ENCODE measurements at regions not wholly inside any gene's neighbourhood (a gene's known extent, or its start where the extent isn't known, plus 50 kb on each side); places are given as distances from the start of the nearest gene placed in this dataset.

DNA sequence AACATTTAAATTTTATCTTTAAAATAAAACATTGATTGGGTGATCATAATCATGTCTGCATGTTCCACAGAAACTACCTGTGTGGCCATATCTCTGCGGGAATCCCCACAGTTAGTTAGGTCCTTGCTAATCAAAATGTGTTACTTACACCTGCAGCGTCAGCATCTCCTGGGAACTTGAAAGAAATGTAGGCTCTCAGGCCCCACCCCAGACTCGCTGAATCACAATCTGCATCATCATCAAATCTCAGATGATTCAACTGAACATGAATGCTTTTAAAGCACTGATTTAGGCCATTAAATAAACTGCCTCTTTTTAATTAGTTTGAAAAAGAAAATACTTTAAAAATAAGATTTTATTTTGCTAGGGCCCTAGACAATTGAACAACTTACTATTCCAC is 577.8 kb downstream of the PYDC2 start:
- ATAC-seq (ENCODE audit: insufficient read depth, low FRiP score): no peak
- WGBS, 2 donors: 77 to 82% methylated on average over 3 of the region's 3 CpGs

DNA sequence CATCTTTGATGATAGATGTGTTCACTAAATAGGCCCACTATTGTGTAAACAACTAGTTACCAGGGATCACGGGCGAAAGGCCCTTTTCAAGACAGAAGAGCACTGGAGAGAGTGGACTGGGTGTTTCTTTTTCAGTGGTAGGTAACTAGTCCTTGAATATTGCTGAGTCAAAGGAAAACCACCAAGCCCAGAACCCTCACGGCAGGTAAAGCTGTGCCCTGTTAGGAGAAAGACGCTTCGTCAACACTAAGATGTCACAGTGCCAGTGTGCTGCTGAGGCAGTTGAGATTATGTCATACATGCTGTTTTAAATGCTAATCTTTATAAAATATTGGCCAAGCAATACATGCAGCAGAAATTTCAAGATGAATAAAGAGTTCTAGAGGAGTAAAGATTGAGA is 578.6 kb downstream of the PYDC2 start:
- Histone ChIP-seq H3K27ac (ENCODE audit: low read depth in 1 of 2, low read length in 1 of 2) (no peak overlapping the region), H3K9me3 (ENCODE audit: control insufficient read depth in 4 of 4, insufficient read depth in 3 of 4, low read length in 3 of 4) (no peaks in the 10 kb centered on the region), H3K4me3 (no peak overlapping the region), H3K9ac (ENCODE audit: insufficient read depth in 1 of 2, low read length in 2 of 2) (no peak overlapping the region), H3K27me3 (ENCODE audit: control insufficient read depth in 3 of 3, insufficient read depth in 3 of 3, low read length in 2 of 3) (no peaks in the 10 kb centered on the region), H3K4me1 (ENCODE audit: control insufficient read depth in 5 of 5, insufficient read depth in 5 of 5, low read length in 5 of 5) (no peaks in the 10 kb centered on the region), H3K36me3 (ENCODE audit: control insufficient read depth in 4 of 4, insufficient read depth in 4 of 4, low read length in 4 of 4) (no peaks in the 10 kb centered on the region)
- ATAC-seq (ENCODE audit: insufficient read depth, low FRiP score) (no peak), DNase-seq (no peak)
- TF ChIP-seq, protein P1, sequence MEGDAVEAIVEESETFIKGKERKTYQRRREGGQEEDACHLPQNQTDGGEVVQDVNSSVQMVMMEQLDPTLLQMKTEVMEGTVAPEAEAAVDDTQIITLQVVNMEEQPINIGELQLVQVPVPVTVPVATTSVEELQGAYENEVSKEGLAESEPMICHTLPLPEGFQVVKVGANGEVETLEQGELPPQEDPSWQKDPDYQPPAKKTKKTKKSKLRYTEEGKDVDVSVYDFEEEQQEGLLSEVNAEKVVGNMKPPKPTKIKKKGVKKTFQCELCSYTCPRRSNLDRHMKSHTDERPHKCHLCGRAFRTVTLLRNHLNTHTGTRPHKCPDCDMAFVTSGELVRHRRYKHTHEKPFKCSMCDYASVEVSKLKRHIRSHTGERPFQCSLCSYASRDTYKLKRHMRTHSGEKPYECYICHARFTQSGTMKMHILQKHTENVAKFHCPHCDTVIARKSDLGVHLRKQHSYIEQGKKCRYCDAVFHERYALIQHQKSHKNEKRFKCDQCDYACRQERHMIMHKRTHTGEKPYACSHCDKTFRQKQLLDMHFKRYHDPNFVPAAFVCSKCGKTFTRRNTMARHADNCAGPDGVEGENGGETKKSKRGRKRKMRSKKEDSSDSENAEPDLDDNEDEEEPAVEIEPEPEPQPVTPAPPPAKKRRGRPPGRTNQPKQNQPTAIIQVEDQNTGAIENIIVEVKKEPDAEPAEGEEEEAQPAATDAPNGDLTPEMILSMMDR (IDR thresholded peaks at IDR 0.05; ENCODE audit: control extremely low read depth, extremely low read depth): no peak
- 24 to 79% methylated on average over 5 of the region's 5 CpGs for WGBS, 2 donors

More for the DNA sequence above, 577.8 kb downstream of the PYDC2 start:
- no peaks in the 10 kb centered on the region for H3K36me3 ChIP-seq (ENCODE audit: control insufficient read depth in 4 of 4, insufficient read depth in 4 of 4, low read length in 4 of 4)
- H3K27me3 ChIP-seq (ENCODE audit: control insufficient read depth in 3 of 3, insufficient read depth in 3 of 3, low read length in 2 of 3): no peaks in the 10 kb centered on the region
- no peak overlapping the region for H3K27ac ChIP-seq (ENCODE audit: low read depth in 1 of 2, low read length in 1 of 2)
- H3K4me3 ChIP-seq: no peak overlapping the region
- TF ChIP-seq, protein P1 (IDR thresholded peaks at IDR 0.05; ENCODE audit: control extremely low read depth, extremely low read depth): no peak
- H3K4me1 ChIP-seq (ENCODE audit: control insufficient read depth in 5 of 5, insufficient read depth in 5 of 5, low read length in 5 of 5): no peaks in the 10 kb centered on the region
- DNase-seq: no peak
- no peaks in the 10 kb centered on the region for H3K9me3 ChIP-seq (ENCODE audit: control insufficient read depth in 4 of 4, insufficient read depth in 3 of 4, low read length in 3 of 4)
- no peak overlapping the region for H3K9ac ChIP-seq (ENCODE audit: insufficient read depth in 1 of 2, low read length in 2 of 2)

DNA sequence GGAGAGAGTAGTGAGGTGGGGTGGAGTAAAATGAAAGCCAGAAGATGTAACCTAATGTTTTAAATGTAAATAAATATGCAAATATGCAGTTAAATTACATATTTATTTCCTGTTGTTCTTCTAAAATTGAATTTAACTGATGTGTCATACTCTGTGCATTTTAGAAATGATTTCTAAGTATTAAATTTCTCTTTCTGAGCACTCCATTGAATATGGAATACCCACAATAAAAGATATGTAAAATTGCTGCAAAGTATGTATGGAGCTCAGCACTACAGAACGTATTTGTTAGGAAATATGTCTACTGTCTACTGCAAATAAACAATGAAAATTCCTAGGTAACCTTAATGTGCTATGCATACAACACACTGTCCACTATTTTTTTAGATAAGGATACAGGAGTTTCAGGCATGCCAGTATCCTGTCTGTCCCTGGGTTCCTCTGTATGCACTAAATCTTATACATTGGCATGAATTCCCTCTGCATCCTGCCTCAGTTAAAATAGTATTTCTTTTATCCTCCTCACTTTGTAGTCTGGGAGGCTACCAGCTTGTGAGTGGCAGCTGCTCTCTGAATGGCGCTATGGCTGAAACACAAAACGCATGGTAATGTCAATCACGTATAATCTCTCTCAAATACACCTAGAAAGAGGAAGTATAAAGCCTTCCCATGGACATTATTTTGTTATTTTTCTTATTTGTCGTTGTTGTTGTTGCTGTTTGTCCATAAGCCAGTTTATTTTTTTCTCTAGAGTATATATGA is 579.5 kb downstream of the PYDC2 start:
- 70 to 78% methylated on average over 5 of the region's 5 CpGs for WGBS, 2 donors
- Histone ChIP-seq H3K9me3 (ENCODE audit: control insufficient read depth in 4 of 4, insufficient read depth in 3 of 4, low read length in 3 of 4) (no peaks in the 10 kb centered on the region), H3K36me3 (ENCODE audit: control insufficient read depth in 4 of 4, insufficient read depth in 4 of 4, low read length in 4 of 4) (no peaks in the 10 kb centered on the region), H3K27me3 (ENCODE audit: control insufficient read depth in 3 of 3, insufficient read depth in 3 of 3, low read length in 2 of 3) (no peaks in the 10 kb centered on the region), H3K4me3 (no peak overlapping the region), H3K4me1 (ENCODE audit: control insufficient read depth in 5 of 5, insufficient read depth in 5 of 5, low read length in 5 of 5) (no peaks in the 10 kb centered on the region), H3K9ac (ENCODE audit: insufficient read depth in 1 of 2, low read length in 2 of 2) (no peak overlapping the region), H3K27ac (ENCODE audit: low read depth in 1 of 2, low read length in 1 of 2) (no peak overlapping the region)
- ATAC-seq (ENCODE audit: insufficient read depth, low FRiP score): no peak
- TF ChIP-seq, protein P1 (IDR thresholded peaks at IDR 0.05; ENCODE audit: control extremely low read depth, extremely low read depth): no peak
- DNase-seq: no peak

DNA sequence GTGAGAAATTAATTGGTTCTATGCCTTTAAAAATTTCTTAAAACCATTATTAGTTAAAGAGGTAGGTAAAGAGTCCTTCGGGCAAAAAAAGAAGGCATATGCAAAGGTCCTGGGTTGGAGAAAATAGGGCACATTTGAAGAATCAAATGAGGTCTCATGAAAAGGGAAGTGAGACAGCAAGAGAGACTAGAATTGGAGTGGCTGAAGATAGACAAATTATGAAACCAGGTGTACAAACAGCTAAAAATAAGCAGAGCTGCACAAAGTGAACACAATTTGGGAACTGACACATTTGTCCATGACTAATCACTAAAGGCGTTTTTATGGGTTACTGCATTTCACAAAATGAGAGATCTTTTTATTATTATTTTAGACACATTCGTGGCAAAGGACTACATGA is 581.2 kb downstream of the PYDC2 start:
- ATAC-seq (ENCODE audit: insufficient read depth, low FRiP score) (no peak), DNase-seq (no peak)
- Histone ChIP-seq H3K4me1 (ENCODE audit: control insufficient read depth in 5 of 5, insufficient read depth in 5 of 5, low read length in 5 of 5) (no peaks in the 10 kb centered on the region), H3K27me3 (ENCODE audit: control insufficient read depth in 3 of 3, insufficient read depth in 3 of 3, low read length in 2 of 3) (no peaks in the 10 kb centered on the region), H3K36me3 (ENCODE audit: control insufficient read depth in 4 of 4, insufficient read depth in 4 of 4, low read length in 4 of 4) (no peaks in the 10 kb centered on the region), H3K9ac (ENCODE audit: insufficient read depth in 1 of 2, low read length in 2 of 2) (no peak overlapping the region), H3K9me3 (ENCODE audit: control insufficient read depth in 4 of 4, insufficient read depth in 3 of 4, low read length in 3 of 4) (no peaks in the 10 kb centered on the region), H3K27ac (ENCODE audit: low read depth in 1 of 2, low read length in 1 of 2) (no peak overlapping the region), H3K4me3 (no peak overlapping the region)
- WGBS, 2 donors: 89 to 95% methylated on average over 3 of the region's 3 CpGs
- TF ChIP-seq, protein P1 (IDR thresholded peaks at IDR 0.05; ENCODE audit: control extremely low read depth, extremely low read depth): no peak
